A673 (cell line): ENCODE measurements at regions not wholly inside any gene's neighbourhood (a gene's known extent, or its start where the extent isn't known, plus 50 kb on each side); places are given as distances from the start of the nearest gene placed in this dataset.

Experiments used
- BruUV-seq: library from RNA; stranded (reverse); fragments of 400-500 nt; replicated peaks from 2 replicates; lab custom pipeline; 2021; lab: Mats Ljungman, UMichigan
- CTCF ChIA-PET: fragments of 300-600 bp; sonication (Branson Sonifier 250); formaldehyde crosslinking; loops from one replicate; lab custom pipeline; 2022; ENCODE audit warnings: antibody characterized with exemption; lab: Charles Lee
- POLR2A ChIA-PET: fragments of 300-600 bp; sonication (Branson Sonifier 250); formaldehyde crosslinking; loops from one replicate; lab custom pipeline; 2022; ENCODE audit warnings: antibody characterized with exemption; ENCODE audit not compliant: low non-redundant PET; lab: Charles Lee
- DNase-seq: peaks from one replicate; pipeline ENCODE4 v3.0.0-alpha.2; 2015; ENCODE audit warnings: low spot score
- H3K27ac ChIP-seq: fragments of 200-600 bp; sonication (generic); 2 replicates; pipeline ENCODE4 v1.5.1; 2016; ENCODE audit warnings: mixed run types, low read depth, mild to moderate bottlenecking, mixed read lengths, antibody characterized with exemption, low read length; ENCODE audit not compliant: poor library complexity, severe bottlenecking
- H3K27me3 ChIP-seq: fragments of 200-600 bp; sonication (generic); replicated peaks from 2 replicates; pipeline ENCODE4 v1.6.1; 2017; ENCODE audit warnings: mixed run types, low read depth, mild to moderate bottlenecking, mixed read lengths, antibody characterized with exemption, low read length; ENCODE audit not compliant: insufficient read depth, poor library complexity
- H3K36me3 ChIP-seq: fragments of 200-600 bp; sonication (generic); 2 replicates; pipeline ENCODE4 v1.6.1; 2016; ENCODE audit warnings: mixed run types, mild to moderate bottlenecking, mixed read lengths, antibody characterized with exemption, low read length; ENCODE audit not compliant: insufficient read depth, poor library complexity, severe bottlenecking
- H3K4me1 ChIP-seq: fragments of 200-600 bp; sonication (generic); 2 replicates; pipeline ENCODE4 v1.6.1; 2017; ENCODE audit warnings: mixed run types, mild to moderate bottlenecking, mixed read lengths, antibody characterized with exemption, low read length; ENCODE audit not compliant: insufficient read depth, poor library complexity, severe bottlenecking
- H3K4me3 ChIP-seq: fragments of 200-600 bp; sonication (generic); 2 replicates; pipeline ENCODE4 v1.5.1; 2016; ENCODE audit warnings: low read depth, mixed run types, mild to moderate bottlenecking, mixed read lengths, low read length; ENCODE audit not compliant: poor library complexity, severe bottlenecking
- H3K9me3 ChIP-seq: fragments of 200-600 bp; sonication (generic); 2 replicates; pipeline ENCODE4 v1.6.1; 2016; ENCODE audit warnings: mixed run types, low read depth, mild to moderate bottlenecking, mixed read lengths, antibody characterized with exemption, low read length; ENCODE audit not compliant: poor library complexity, severe bottlenecking
- CTCF ChIP-seq: fragments of 300-800, 200-600 bp; sonication (generic); conservative IDR thresholded peaks from 2 replicates; pipeline ENCODE4 v1.5.1; 2017; ENCODE audit warnings: low read depth, mild to moderate bottlenecking, antibody characterized with exemption, low read length, moderate library complexity, mixed read lengths
- EZH2 ChIP-seq: fragments of 200-600 bp; sonication (generic); IDR thresholded peaks from 2 replicates; pipeline ENCODE4 v1.6.1; 2017; ENCODE audit warnings: borderline replicate concordance, low read depth, mild to moderate bottlenecking, mixed read lengths, antibody characterized with exemption, low read length; ENCODE audit not compliant: poor library complexity, severe bottlenecking
- intact Hi-C: fragments of 100-400 bp; cut with micrococcal nuclease; formaldehyde crosslinking; loops from one replicate; pipeline ENCODE4 v1.10.0; 2022; ENCODE audit not compliant: unreplicated experiment

- Histone ChIP-seq H3K4me1 (peaks cover 14% of the 10 kb centered on the region), H3K4me3 (no peak overlapping the region), H3K9me3 (no peaks in the 10 kb centered on the region), H3K27ac (no peak overlapping the region), H3K27me3 (no peaks in the 10 kb centered on the region), H3K36me3 (no peaks in the 10 kb centered on the region)
- no peak for DNase-seq
- TF ChIP-seq EZH2 (no peak), CTCF (no peak)
- intact Hi-C loops, result no loop called here
- BruUV-seq, result no TSS peak
- ChIA-PET POLR2A (no interaction called here), CTCF (no interaction called here)
These were observed 384.5 kb upstream of the SALL1 start for GRCh38 chr16:51535591-51535990.

- H3K4me3 ChIP-seq, result no peak overlapping the region
- no peak for DNase-seq
- no peaks in the 10 kb centered on the region for H3K36me3 ChIP-seq
- intact Hi-C loops, result no loop called here
- CTCF ChIA-PET, result no interaction called here
- H3K9me3 ChIP-seq, result no peaks in the 10 kb centered on the region
- H3K27me3 ChIP-seq, result no peaks in the 10 kb centered on the region
- H3K27ac ChIP-seq, result no peak overlapping the region
- no TSS peak for BruUV-seq
- no peak for TF ChIP-seq EZH2
- TF ChIP-seq CTCF, result no peak
- no peaks in the 10 kb centered on the region for H3K4me1 ChIP-seq
- POLR2A ChIA-PET, result no interaction called here
These were observed 381.5 kb upstream of the SALL1 start for GRCh38 chr16:51532551-51532950.

GRCh38 chr16:51531271-51531670 is 380.2 kb upstream of the SALL1 start:
- H3K4me3 ChIP-seq, result no peak overlapping the region
- H3K27ac ChIP-seq, result no peak overlapping the region
- POLR2A ChIA-PET, result no interaction called here
- CTCF ChIA-PET, result no interaction called here
- H3K27me3 ChIP-seq, result no peaks in the 10 kb centered on the region
- H3K9me3 ChIP-seq, result no peaks in the 10 kb centered on the region
- no peaks in the 10 kb centered on the region for H3K36me3 ChIP-seq
- intact Hi-C loops, result no loop called here
- BruUV-seq, result no TSS peak
- DNase-seq, result no peak
- TF ChIP-seq CTCF, result no peak
- TF ChIP-seq EZH2, result no peak
- H3K4me1 ChIP-seq, result no peaks in the 10 kb centered on the region
